ENCODE measurements at regions not wholly inside any gene's neighbourhood (a gene's known extent, or its start where the extent isn't known, plus 50 kb on each side); places are given as distances from the start of the nearest gene placed in this dataset.

DNA sequence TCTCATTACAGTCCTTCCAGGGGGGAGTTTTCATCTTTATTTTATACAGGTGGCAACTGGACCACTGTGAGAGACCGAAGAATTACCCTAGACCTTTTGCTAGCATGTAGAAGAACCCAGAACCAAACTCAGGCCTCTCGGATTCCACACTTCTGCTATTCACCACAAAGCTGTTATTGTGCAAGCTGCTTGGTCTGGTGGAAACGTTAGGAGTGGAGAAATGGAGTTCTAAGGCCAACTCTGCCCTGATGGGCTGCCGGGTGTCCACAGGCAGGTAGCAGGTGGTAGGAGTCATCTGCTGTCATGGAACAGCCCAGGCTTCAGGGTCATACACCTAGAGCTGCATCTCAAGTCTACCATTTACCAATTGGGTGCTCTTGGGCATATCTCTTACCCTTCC, 218.8 kb downstream of the BCL11A start:
- ATAC-seq, result no peak
- DNase-seq, result no peak
- Histone ChIP-seq H3K27ac (no peak overlapping the region), H3K9me3 (no peaks in the 10 kb centered on the region), H3K4me3 (no peak overlapping the region), H3K27me3 (no peaks in the 10 kb centered on the region), H3K36me3 (replicated peaks in 1 of 2; ENCODE audit: insufficient read depth in 1 of 2, low read depth in 2 of 2) (no peaks in the 10 kb centered on the region), H3K4me1 (no peaks in the 10 kb centered on the region)
- TF ChIP-seq POLR2A (IDR thresholded peaks at IDR 0.05), result no peak
- TF ChIP-seq, protein P1, sequence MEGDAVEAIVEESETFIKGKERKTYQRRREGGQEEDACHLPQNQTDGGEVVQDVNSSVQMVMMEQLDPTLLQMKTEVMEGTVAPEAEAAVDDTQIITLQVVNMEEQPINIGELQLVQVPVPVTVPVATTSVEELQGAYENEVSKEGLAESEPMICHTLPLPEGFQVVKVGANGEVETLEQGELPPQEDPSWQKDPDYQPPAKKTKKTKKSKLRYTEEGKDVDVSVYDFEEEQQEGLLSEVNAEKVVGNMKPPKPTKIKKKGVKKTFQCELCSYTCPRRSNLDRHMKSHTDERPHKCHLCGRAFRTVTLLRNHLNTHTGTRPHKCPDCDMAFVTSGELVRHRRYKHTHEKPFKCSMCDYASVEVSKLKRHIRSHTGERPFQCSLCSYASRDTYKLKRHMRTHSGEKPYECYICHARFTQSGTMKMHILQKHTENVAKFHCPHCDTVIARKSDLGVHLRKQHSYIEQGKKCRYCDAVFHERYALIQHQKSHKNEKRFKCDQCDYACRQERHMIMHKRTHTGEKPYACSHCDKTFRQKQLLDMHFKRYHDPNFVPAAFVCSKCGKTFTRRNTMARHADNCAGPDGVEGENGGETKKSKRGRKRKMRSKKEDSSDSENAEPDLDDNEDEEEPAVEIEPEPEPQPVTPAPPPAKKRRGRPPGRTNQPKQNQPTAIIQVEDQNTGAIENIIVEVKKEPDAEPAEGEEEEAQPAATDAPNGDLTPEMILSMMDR (IDR thresholded peaks at IDR 0.05), result no peak
- intact Hi-C loops (cut with DNase I), result no loop called here
- 71 to 78% methylated on average over 3 to 4 of the region's 4 CpGs for WGBS, 2 donors

DNA sequence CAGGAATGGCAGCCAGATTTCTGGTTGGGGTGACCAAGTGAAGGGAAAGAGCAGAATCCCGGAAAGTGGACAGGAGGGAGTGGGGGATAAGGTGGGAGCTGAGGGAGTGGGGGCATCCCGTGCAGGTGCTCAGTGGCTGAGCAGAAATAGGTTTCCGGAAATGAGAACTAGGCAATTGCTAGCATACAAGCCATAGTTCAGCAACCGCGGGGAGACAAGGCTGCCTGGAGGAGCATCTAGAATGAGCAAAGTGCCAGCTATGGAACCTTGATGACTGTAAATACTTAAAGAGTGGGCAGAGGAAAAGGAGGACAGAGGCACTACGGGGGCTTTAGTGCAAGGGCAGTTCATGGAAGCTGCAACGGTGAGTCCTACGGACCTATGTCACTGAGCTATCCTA, 220.2 kb downstream of the BCL11A start:
- H3K27me3 ChIP-seq, result no peaks in the 10 kb centered on the region
- intact Hi-C loops (cut with DNase I), result no loop called here
- no peaks in the 10 kb centered on the region for H3K4me1 ChIP-seq
- H3K9me3 ChIP-seq, result no peaks in the 10 kb centered on the region
- no peak for ATAC-seq
- H3K27ac ChIP-seq, result no peak overlapping the region
- DNase-seq, result no peak
- no peak overlapping the region for H3K4me3 ChIP-seq
- 83 to 88% methylated on average over 8 of the region's 8 CpGs for WGBS, 2 donors
- no peak for TF ChIP-seq POLR2A (IDR thresholded peaks at IDR 0.05)
- TF ChIP-seq, protein P1 (IDR thresholded peaks at IDR 0.05), result no peak
- no peaks in the 10 kb centered on the region for H3K36me3 ChIP-seq (replicated peaks in 1 of 2; ENCODE audit: insufficient read depth in 1 of 2, low read depth in 2 of 2)

DNA sequence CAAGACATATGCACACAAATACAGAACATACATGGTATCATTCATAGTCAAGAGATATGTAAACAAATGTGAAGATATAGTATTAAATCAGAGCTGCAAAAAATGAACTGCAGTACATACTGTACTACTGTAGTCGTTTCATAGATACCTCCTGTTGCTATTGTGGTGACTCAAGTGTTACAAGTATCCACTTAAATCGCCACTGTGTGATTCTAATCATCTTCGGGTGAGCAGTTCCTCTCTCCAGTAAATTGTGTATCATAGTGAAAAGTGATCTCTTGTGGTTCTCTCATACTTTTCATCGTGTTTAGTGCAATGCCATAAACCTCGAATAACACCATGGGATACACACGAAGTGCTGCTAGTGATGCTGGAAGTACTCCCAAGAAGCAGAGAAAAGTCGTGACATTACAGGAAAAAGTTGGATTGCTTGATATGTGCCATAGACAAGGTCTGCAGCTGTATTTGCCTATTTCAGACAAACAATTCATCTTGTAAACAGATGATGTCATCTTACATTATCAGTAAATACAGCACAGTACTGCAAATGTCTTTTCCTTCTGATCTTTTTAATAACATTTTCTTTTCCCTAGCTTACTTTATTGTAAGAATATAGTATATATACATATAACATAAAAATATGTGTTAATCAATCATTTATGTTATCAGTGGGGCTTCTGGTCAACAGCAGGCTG, 222.2 kb downstream of the BCL11A start:
- WGBS, 2 donors, result 65 to 67% methylated on average over 7 of the region's 7 CpGs
- no peak for ATAC-seq
- no peak for TF ChIP-seq POLR2A (IDR thresholded peaks at IDR 0.05)
- TF ChIP-seq, protein P1 (IDR thresholded peaks at IDR 0.05), result no peak
- Histone ChIP-seq H3K27me3 (no peaks in the 10 kb centered on the region), H3K27ac (no peak overlapping the region), H3K4me1 (no peaks in the 10 kb centered on the region), H3K4me3 (no peak overlapping the region), H3K9me3 (no peaks in the 10 kb centered on the region), H3K36me3 (replicated peaks in 1 of 2; ENCODE audit: insufficient read depth in 1 of 2, low read depth in 2 of 2) (no peaks in the 10 kb centered on the region)
- intact Hi-C loops (cut with DNase I), result no loop called here
- no peak for DNase-seq

DNA sequence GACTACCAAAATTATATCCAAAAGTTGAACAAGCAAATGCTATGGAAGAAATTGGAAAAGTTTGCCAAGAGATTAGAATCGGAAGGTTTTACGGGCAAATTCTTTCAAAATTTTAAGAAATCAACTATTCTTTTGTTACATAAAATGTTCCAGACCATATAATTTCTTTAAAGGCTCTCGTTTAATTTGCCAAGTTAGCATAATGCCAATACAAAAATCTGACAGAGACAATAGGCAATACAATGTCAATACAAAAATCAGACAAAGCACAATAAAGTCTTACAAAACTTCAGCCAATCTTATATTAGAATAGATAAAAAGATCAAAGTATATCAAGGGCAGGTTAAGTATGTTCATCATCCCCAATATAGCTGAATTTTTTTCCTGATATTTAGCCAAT, 224.2 kb downstream of the BCL11A start:
- Histone ChIP-seq H3K4me3 (no peak overlapping the region), H3K36me3 (replicated peaks in 1 of 2; ENCODE audit: insufficient read depth in 1 of 2, low read depth in 2 of 2) (no peaks in the 10 kb centered on the region), H3K27me3 (no peaks in the 10 kb centered on the region), H3K4me1 (no peaks in the 10 kb centered on the region), H3K9me3 (no peaks in the 10 kb centered on the region), H3K27ac (no peak overlapping the region)
- intact Hi-C loops (cut with DNase I), result no loop called here
- DNase-seq, result no peak
- 68 to 93% methylated on average over 3 of the region's 3 CpGs for WGBS, 2 donors
- ATAC-seq, result no peak
- TF ChIP-seq, protein P1 (IDR thresholded peaks at IDR 0.05), result no peak
- TF ChIP-seq POLR2A (IDR thresholded peaks at IDR 0.05), result no peak

DNA sequence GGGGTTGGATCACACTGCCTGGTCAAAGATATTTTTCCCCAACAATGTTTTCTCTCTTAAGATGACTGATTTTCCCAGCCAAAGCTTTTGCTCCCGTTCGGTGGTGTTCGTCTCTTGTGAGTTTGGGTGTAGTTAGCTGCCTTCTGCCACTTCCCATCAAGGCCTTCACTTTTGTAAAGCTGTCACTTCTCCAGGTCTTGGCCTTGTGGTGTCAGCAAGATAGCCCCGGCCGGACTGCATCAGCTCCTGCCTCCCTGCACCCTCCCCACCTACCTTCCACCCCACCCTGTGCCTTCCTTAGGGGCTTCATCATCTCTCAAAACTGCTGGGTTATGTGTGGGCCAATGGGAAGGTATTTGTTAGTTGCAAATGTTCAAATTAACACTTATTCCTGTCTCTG, 228.9 kb downstream of the BCL11A start:
- H3K4me3 ChIP-seq, result no peak overlapping the region
- WGBS, 2 donors, result 70 to 75% methylated on average over 5 of the region's 5 CpGs
- intact Hi-C loops (cut with DNase I), result no loop called here
- no peaks in the 10 kb centered on the region for H3K4me1 ChIP-seq
- no peak overlapping the region for H3K27ac ChIP-seq
- ATAC-seq, result no peak
- no peaks in the 10 kb centered on the region for H3K27me3 ChIP-seq
- TF ChIP-seq POLR2A (IDR thresholded peaks at IDR 0.05), result no peak
- TF ChIP-seq, protein P1 (IDR thresholded peaks at IDR 0.05), result no peak
- no peaks in the 10 kb centered on the region for H3K9me3 ChIP-seq
- DNase-seq, result no peak
- no peaks in the 10 kb centered on the region for H3K36me3 ChIP-seq (replicated peaks in 1 of 2; ENCODE audit: insufficient read depth in 1 of 2, low read depth in 2 of 2)
